Common myeloid progenitor, CD34-positive (primary cell): ENCODE measurements at regions not wholly inside any gene's neighbourhood (a gene's known extent, or its start where the extent isn't known, plus 50 kb on each side); places are given as distances from the start of the nearest gene placed in this dataset.

ENCODE experiments used
- CTCF ChIA-PET: fragments of 350-600 bp; sonication (Branson Sonifier 250); formaldehyde crosslinking; loops from one replicate; lab custom pipeline; 2021; ENCODE audit warnings: antibody characterized with exemption; lab: Charles Lee
- POLR2A ChIA-PET: fragments of 350-600 bp; sonication (Branson Sonifier 250); formaldehyde crosslinking; loops from one replicate; lab custom pipeline; 2021; ENCODE audit warnings: antibody characterized with exemption; lab: Charles Lee
- DNase-seq, 3 donors: peaks; one replicate each; pipeline versions ENCODE4 v3.0.0 to v3.0.0-alpha.2; 2013
- H3K27ac ChIP-seq, 2 experiments: 1 replicate in 1 of 2; 2 replicates in 1 of 2; pipeline ENCODE4 v1.7.0; 2013; ENCODE audit warnings: inconsistent platforms in 2 of 2, low read length in 2 of 2, mild to moderate bottlenecking in 2 of 2, low read depth in 1 of 2, moderate library complexity in 1 of 2; ENCODE audit not compliant: severe bottlenecking in 2 of 2, insufficient read depth in 1 of 2, poor library complexity in 1 of 2
- H3K27me3 ChIP-seq, 5 experiments: replicated peaks in 2 of 5; 1 replicate in 3 of 5; 2 replicates in 2 of 5; pipeline versions ENCODE4 v1.6.1 to v1.7.0; 2013; ENCODE audit warnings: low read length in 4 of 5, mild to moderate bottlenecking in 2 of 5, moderate library complexity in 2 of 5, inconsistent platforms in 1 of 5; ENCODE audit not compliant: insufficient read depth in 5 of 5, control insufficient read depth in 4 of 5
- H3K36me3 ChIP-seq, 4 experiments: 1 replicate in 2 of 4; 2 replicates in 2 of 4; pipeline versions ENCODE4 v1.6.1 to v1.7.0; 2013; ENCODE audit warnings: low read length in 3 of 4, control low read depth in 1 of 4, mild to moderate bottlenecking in 1 of 4; ENCODE audit not compliant: control insufficient read depth in 4 of 4, insufficient read depth in 4 of 4
- H3K4me1 ChIP-seq, 4 experiments: 1 replicate in 3 of 4; 2 replicates in 1 of 4; pipeline versions ENCODE4 v1.6.1 to v1.7.1; 2013; ENCODE audit warnings: low read length in 3 of 4, mild to moderate bottlenecking in 3 of 4, control low read depth in 1 of 4, inconsistent platforms in 1 of 4, moderate library complexity in 1 of 4; ENCODE audit not compliant: control insufficient read depth in 4 of 4, insufficient read depth in 4 of 4; ENCODE audit errors: control extremely low read depth in 1 of 4
- H3K4me3 ChIP-seq, 7 experiments: 1 replicate in 4 of 7; 2 replicates in 3 of 7; pipeline versions ENCODE4 v1.5.1 to v1.7.0; 2013; ENCODE audit warnings: mild to moderate bottlenecking in 7 of 7, low read length in 6 of 7, moderate library complexity in 6 of 7, inconsistent platforms in 2 of 7, low read depth in 2 of 7, control low read depth in 1 of 7; ENCODE audit not compliant: insufficient read depth in 4 of 7, control insufficient read depth in 1 of 7; ENCODE audit errors: extremely low read depth in 1 of 7
- H3K9me3 ChIP-seq, 5 experiments: 1 replicate in 4 of 5; 2 replicates in 1 of 5; pipeline versions ENCODE4 v1.6.1 to v1.7.1; 2013; ENCODE audit warnings: low read length in 4 of 5, mild to moderate bottlenecking in 2 of 5, inconsistent platforms in 1 of 5, low read depth in 1 of 5, moderate library complexity in 1 of 5; ENCODE audit not compliant: control insufficient read depth in 4 of 5, insufficient read depth in 2 of 5; ENCODE audit errors: control extremely low read depth in 1 of 5
- WGBS: methylation state at CpG from one replicate; pipeline ENCODE4 v1.1.5; 2013; ENCODE audit not compliant: insufficient coverage; 5-methylcytosine and 5-hydroxymethylcytosine counted together

DNA sequence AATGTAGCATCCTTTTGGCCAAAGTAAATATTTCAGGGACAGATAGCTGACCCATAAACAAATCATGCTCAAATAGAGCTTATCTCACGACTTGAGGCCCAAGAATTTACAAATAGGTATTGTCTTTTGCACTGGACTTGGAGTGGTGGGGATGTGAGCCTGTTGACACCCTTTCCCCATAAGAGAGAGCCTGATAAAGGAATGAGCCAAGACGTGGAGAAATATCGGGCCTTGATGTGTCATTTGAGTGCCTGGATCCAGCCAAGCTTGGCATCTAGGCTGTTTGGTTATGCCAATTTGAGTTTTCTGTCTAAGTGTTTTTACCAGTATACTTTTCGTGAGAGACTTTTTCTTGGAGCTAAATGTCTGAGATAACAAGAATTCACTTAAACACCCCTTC is 112.9 kb upstream of the RGMA start:
- WGBS: 86% methylated on average over 2 of the region's 4 CpGs
- Histone ChIP-seq H3K4me1 (no peaks in the 10 kb centered on the region), H3K36me3 (no peaks in the 10 kb centered on the region), H3K27ac (no peak overlapping the region), H3K4me3 (no peak overlapping the region), H3K27me3 (peaks cover 0 to 2% (median 0%) of the 10 kb centered on the region in 5 experiments), H3K9me3 (peaks cover 0 to 5% (median 2%) of the 10 kb centered on the region in 5 experiments)
- ChIA-PET POLR2A (no interaction called here), CTCF (no interaction called here)
- DNase-seq: no peak

DNA sequence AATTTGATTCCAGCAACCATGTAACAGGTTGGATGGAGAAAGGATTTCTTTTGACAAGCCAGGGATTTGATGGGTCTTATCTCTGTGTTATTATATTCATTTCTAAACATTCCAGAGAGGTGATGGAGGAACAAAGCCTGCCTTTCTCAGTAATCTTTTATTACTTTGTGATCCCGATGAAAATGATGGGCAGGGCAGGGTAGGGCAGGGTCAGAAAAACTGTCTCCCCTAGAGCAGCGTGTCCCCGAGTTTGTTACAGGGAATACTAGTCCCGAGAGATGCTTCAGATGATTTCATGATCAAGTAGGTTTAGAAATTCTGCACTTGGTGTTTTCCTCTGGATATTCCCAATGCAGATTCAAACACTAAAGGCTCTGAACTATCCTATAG is 111.8 kb upstream of the RGMA start:
- no peaks in the 10 kb centered on the region for H3K4me1 ChIP-seq
- H3K4me3 ChIP-seq: no peak overlapping the region
- 97% methylated on average over 4 of the region's 4 CpGs for WGBS
- no peak for DNase-seq
- ChIA-PET CTCF (no interaction called here), POLR2A (no interaction called here)
- H3K27ac ChIP-seq: no peak overlapping the region
- peaks cover 0 to 10% (median 2%) of the 10 kb centered on the region in 5 experiments for H3K9me3 ChIP-seq
- peaks cover 0 to 2% (median 0%) of the 10 kb centered on the region in 5 experiments for H3K27me3 ChIP-seq
- H3K36me3 ChIP-seq: no peaks in the 10 kb centered on the region

DNA sequence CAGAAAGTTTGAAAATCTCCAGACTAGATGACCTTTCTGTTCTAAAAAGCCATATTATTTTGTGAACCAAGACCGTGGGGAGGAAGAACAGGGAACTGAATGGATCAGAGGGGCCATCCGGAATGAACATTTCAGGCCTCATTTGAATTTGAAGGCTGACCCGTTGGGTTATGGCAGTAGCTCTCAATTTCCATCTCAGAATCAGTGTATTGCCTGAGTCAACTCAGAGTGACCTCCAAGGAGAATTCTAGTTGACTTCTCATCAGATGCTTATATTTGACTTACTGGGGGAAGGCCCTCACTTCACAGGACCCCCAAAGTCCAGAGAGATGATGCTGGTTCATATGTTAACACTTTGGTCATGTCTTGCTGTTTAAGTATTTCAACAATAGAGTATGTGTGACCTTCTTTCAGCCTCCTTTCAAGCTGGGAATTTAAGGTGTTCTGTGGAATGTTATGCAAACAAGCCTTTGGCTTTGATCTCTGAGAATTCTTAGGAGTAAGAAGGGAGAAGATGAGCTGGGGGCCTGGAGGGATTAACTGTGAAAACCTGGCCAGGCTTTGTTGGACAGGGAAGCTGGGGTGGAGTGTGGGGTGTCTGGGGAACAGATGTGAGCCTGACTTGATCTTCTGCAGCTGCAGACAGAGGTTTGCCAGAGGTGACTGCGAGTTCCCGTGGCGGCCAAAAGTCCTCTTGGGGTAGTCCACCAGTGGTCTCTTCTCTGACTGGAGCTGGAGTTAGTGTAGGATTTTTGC is 111.2 kb upstream of the RGMA start:
- CTCF ChIA-PET: no interaction called here
- Histone ChIP-seq H3K27me3 (peaks cover 0 to 2% (median 0%) of the 10 kb centered on the region in 5 experiments), H3K4me3 (no peak overlapping the region), H3K36me3 (no peaks in the 10 kb centered on the region), H3K9me3 (peaks cover 0 to 10% (median 2%) of the 10 kb centered on the region in 5 experiments), H3K4me1 (no peaks in the 10 kb centered on the region), H3K27ac (no peak overlapping the region)
- POLR2A ChIA-PET: no interaction called here
- 76% methylated on average over 5 of the region's 6 CpGs for WGBS
- no peak for DNase-seq

DNA sequence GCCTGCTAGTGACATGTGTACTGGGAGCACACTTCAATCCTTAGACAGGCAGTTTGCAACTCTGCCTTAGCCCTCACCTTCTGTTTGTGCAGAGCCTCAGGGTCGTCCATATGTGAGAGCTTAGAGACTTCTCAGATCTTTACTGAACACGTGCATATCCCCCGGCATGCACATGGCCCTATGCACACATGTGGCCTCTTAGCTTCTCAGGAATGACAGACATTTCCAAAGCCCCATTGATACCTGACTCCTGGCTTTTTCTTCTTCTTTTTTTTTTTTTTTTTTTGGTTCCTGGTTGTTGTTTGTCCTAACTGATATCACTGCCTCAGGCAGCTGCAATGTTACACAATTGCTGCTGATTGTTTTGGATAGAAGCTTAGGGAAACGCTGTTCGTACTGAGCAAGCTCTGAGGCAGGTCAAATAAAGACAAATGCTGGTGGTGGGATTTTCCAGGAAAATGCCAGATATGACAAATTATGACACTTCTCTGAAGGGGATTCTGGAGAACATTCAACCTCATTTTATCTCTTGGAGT is 107.2 kb upstream of the RGMA start:
- H3K4me3 ChIP-seq: no peak overlapping the region
- WGBS: 67% methylated on average over 3 of the region's 5 CpGs
- H3K9me3 ChIP-seq: peaks cover 0 to 10% (median 2%) of the 10 kb centered on the region in 5 experiments
- no peak for DNase-seq
- no peaks in the 10 kb centered on the region for H3K36me3 ChIP-seq
- ChIA-PET CTCF (interaction anchor here (0.6 kb wide), 1 partner anchor 334 kb away, joined by 3 read pairs; no protein-coding TSS in a partner anchor), POLR2A (no interaction called here)
- H3K27ac ChIP-seq: no peak overlapping the region
- H3K4me1 ChIP-seq: no peaks in the 10 kb centered on the region
- H3K27me3 ChIP-seq: peaks cover 0 to 5% (median 0%) of the 10 kb centered on the region in 5 experiments

DNA sequence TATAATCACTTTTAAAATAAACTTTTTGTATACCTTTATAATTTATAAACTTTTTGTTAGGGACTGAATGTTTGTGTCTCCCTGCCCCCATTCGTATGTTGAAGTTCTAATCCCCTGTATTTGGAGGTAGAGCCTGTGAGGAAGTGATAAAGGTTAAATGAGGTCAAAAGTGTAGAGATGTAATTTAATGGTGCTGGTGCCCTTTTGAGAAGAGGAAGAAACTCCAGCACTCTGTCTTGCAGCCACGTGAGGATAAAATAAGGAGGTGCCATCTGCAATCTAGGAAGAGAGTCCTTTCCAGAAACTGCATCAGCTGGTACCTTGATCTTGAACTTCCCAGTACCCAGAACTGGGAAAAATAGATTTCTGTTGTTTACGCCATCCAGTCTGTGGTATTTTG is 106.1 kb upstream of the RGMA start:
- POLR2A ChIA-PET: no interaction called here
- no peaks in the 10 kb centered on the region for H3K36me3 ChIP-seq
- peaks cover 0 to 5% (median 2%) of the 10 kb centered on the region in 5 experiments for H3K27me3 ChIP-seq
- H3K27ac ChIP-seq: no peak overlapping the region
- DNase-seq: no peak
- H3K4me1 ChIP-seq: no peaks in the 10 kb centered on the region
- CTCF ChIA-PET: no interaction called here
- no peak overlapping the region for H3K4me3 ChIP-seq
- WGBS: no CpG with 5 or more reads among the region's 3 CpGs
- H3K9me3 ChIP-seq: peaks cover 0 to 10% (median 2%) of the 10 kb centered on the region in 5 experiments

DNA sequence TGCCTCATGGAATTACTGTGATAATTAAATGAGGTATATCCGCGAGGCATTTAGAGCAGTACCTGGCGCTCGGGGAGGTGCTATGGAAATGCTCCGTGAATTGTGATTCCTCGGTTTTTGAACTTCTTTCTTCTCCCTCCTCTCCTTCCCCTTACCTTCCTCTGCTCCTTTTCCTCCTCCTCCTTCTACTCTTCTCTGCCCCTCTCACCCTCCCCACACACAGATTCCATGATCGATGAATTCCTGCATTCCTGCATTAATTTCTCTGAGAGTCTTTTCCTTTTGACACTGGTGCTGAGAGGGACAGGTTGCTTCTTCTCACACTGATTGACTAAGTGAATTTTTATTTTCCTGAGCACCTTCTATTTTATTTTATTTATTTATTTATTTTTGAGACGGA is 101.2 kb upstream of the RGMA start:
- no peaks in the 10 kb centered on the region for H3K36me3 ChIP-seq
- DNase-seq: no peak
- 91% methylated on average over 6 of the region's 8 CpGs for WGBS
- CTCF ChIA-PET: no interaction called here
- no peak overlapping the region for H3K27ac ChIP-seq
- no peak overlapping the region for H3K4me3 ChIP-seq
- peaks cover 0 to 16% (median 4%) of the 10 kb centered on the region in 5 experiments for H3K27me3 ChIP-seq
- H3K9me3 ChIP-seq: no peaks in the 10 kb centered on the region
- no peaks in the 10 kb centered on the region for H3K4me1 ChIP-seq
- POLR2A ChIA-PET: no interaction called here

DNA sequence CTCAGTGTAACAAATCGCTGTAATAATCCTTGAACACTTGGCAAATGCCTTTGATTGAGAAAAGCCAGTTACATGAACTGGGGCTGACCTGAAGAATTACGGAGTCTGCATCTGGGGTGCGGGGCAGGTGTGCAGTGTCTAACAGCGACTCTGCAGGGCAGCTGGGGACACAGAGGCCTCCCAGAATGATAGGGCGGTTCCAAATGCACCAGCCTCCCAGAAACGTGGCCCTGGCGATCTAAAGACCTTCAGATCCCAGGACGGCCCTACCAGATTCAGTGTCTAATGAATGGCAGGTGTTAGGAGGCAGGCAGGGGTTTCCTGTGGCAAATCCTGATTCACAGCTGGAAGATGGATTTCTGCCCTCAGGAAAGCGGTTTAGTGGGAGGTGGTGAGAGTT is 100.5 kb upstream of the RGMA start:
- 68% methylated on average over 8 of the region's 9 CpGs for whole genome bisulfite sequencing
- CTCF ChIA-PET: no interaction called here

More for the DNA sequence above, 100.5 kb upstream of the RGMA start:
- no peaks in the 10 kb centered on the region for H3K4me1 ChIP-seq
- no peaks in the 10 kb centered on the region for H3K36me3 ChIP-seq
- H3K27me3 ChIP-seq: peaks cover 0 to 16% (median 4%) of the 10 kb centered on the region in 5 experiments
- H3K27ac ChIP-seq: no peak overlapping the region
- DNase-seq: no peak
- no peak overlapping the region for H3K4me3 ChIP-seq
- no peaks in the 10 kb centered on the region for H3K9me3 ChIP-seq
- POLR2A ChIA-PET: no interaction called here
